Activated T-cell treated with anti-CD3 and anti-CD28 coated beads, Interleukin-2, amount 50 U/mL, for 48 hours (primary cell): ENCODE measurements at regions not wholly inside any gene's neighbourhood (a gene's known extent, or its start where the extent isn't known, plus 50 kb on each side); places are given as distances from the start of the nearest gene placed in this dataset.

Experiments
- DNase-seq, 2 experiments: peaks; one replicate each; pipeline ENCODE4 v3.0.0-alpha.2; 2020

GRCh38 chr13:50512474-50513299 lies 330.8 kb downstream of the DLEU7 start:
- peak; percentile 41 to 43 for DNase-seq

GRCh38 chr13:50513300-50513877 lies 330.1 kb downstream of the DLEU7 start:
- DNase-seq, result no peak

- no peak for DNase-seq
Measured at GRCh38 chr13:50514249-50514648, 329.2 kb downstream of the DLEU7 start.

GRCh38 chr13:50518131-50518530 lies 325.4 kb downstream of the DLEU7 start:
- DNase-seq, result no peak

- DNase-seq, result no peak
Measured at GRCh38 chr13:50518781-50519201, 324.7 kb downstream of the DLEU7 start.

- no peak for DNase-seq
Measured at GRCh38 chr13:50519866-50520265, 323.6 kb downstream of the DLEU7 start.

GRCh38 chr13:50521006-50521830 lies 322.3 kb downstream of the DLEU7 start:
- no peak for DNase-seq

- DNase-seq, result no peak
Measured at GRCh38 chr13:50521831-50522149, 321.7 kb downstream of the DLEU7 start.

GRCh38 chr13:50522506-50522905 lies 321.0 kb downstream of the DLEU7 start:
- no peak for DNase-seq

- no peak for DNase-seq
Measured at GRCh38 chr13:50523307-50523706, 320.2 kb downstream of the DLEU7 start.

- DNase-seq, result no peak
Measured at GRCh38 chr13:50524560-50524959, 318.9 kb downstream of the DLEU7 start.

- no peak for DNase-seq
Measured at GRCh38 chr13:50526661-50527071, 316.8 kb downstream of the DLEU7 start.

- no peak for DNase-seq
Measured at GRCh38 chr13:50527188-50527587, 316.3 kb downstream of the DLEU7 start.

GRCh38 chr13:50527612-50528509 lies 315.6 kb downstream of the DLEU7 start:
- no peak for DNase-seq

GRCh38 chr13:50529154-50529882 lies 314.2 kb downstream of the DLEU7 start:
- peak in 1 of 2 experiments; percentile 27 for DNase-seq

GRCh38 chr13:50531917-50532899 lies 311.3 kb downstream of the DLEU7 start:
- no peak for DNase-seq

GRCh38 chr13:50535050-50535449 lies 308.4 kb downstream of the DLEU7 start:
- DNase-seq, result no peak

GRCh38 chr13:50537029-50537428 lies 306.5 kb downstream of the DLEU7 start:
- no peak for DNase-seq

- no peak for DNase-seq
Measured at GRCh38 chr13:50539791-50540530, 303.5 kb downstream of the DLEU7 start.

GRCh38 chr13:50543141-50543540 lies 300.4 kb downstream of the DLEU7 start:
- DNase-seq, result no peak
